WTC11 (cell line): ENCODE measurements at regions not wholly inside any gene's neighbourhood (a gene's known extent, or its start where the extent isn't known, plus 50 kb on each side); places are given as distances from the start of the nearest gene placed in this dataset.

Source experiments
- ATAC-seq: fragments of 200-7000 bp; cut with Tn5 transposase; 2 replicates; pipeline ENCODE4 v1.10.0; 2021; ENCODE audit warnings: mild to moderate bottlenecking, moderate library complexity
- CTCF ChIA-PET: fragments of 300-600 bp; sonication (Branson Sonifier 250); formaldehyde crosslinking; loops from one replicate; lab custom pipeline; 2021; ENCODE audit warnings: antibody characterized with exemption; lab: Charles Lee
- POLR2A ChIA-PET: fragments of 350-600 bp; sonication (Branson Sonifier 250); formaldehyde crosslinking; loops from one replicate; lab custom pipeline; 2021; ENCODE audit warnings: antibody characterized with exemption; lab: Charles Lee
- DNase-seq: peaks from one replicate; pipeline ENCODE4 v3.0.0; 2021; ENCODE audit warnings: low spot score
- H3K27ac Mint-ChIP-seq: 2 replicates; pipeline ENCODE4 v1.8.0; 2021; ENCODE audit warnings: mixed read lengths
- H3K27me3 Mint-ChIP-seq: 2 replicates; pipeline ENCODE4 v1.8.0; 2021; ENCODE audit warnings: low read depth, mild to moderate bottlenecking, moderate library complexity, mixed read lengths
- H3K36me3 Mint-ChIP-seq: 2 replicates; pipeline ENCODE4 v1.8.0; 2021; ENCODE audit warnings: mixed read lengths
- H3K4me1 Mint-ChIP-seq: 2 replicates; pipeline ENCODE4 v1.8.0; 2022; ENCODE audit warnings: mixed read lengths
- H3K4me3 Mint-ChIP-seq: 2 replicates; pipeline ENCODE4 v1.8.0; 2021; ENCODE audit warnings: mild to moderate bottlenecking, moderate library complexity, mixed read lengths
- H3K9me3 Mint-ChIP-seq: 2 replicates; pipeline ENCODE4 v1.8.0; 2021; ENCODE audit warnings: mixed read lengths
- ATF1 ChIP-seq: sonication (generic); formaldehyde crosslinking; IDR thresholded peaks from 2 replicates; pipeline ENCODE4 v1.8.1; 2023; ENCODE audit warnings: mild to moderate bottlenecking, moderate library complexity, missing genetic modification reagents
- CREB1 ChIP-seq: sonication (generic); formaldehyde crosslinking; IDR thresholded peaks from 2 replicates; pipeline ENCODE4 v1.8.0; 2023; ENCODE audit warnings: mild to moderate bottlenecking, missing genetic modification reagents
- FOXJ3 ChIP-seq: sonication (generic); formaldehyde crosslinking; IDR thresholded peaks from 2 replicates; pipeline ENCODE4 v1.9.0; 2021; ENCODE audit warnings: missing genetic modification reagents, mild to moderate bottlenecking, borderline replicate concordance
- GRHL2 ChIP-seq: fragments of 250-450 bp; sonication (Bioruptor Pico); IDR thresholded peaks from 2 replicates; pipeline ENCODE4 v1.8.0; 2022; ENCODE audit warnings: mild to moderate bottlenecking, moderate library complexity; ENCODE audit not compliant: insufficient replicate concordance, severe bottlenecking
- HMGA2 ChIP-seq: fragments of 250-450 bp; sonication (Bioruptor Pico); IDR thresholded peaks from 2 replicates; pipeline ENCODE4 v1.4.0; 2021; ENCODE audit warnings: mild to moderate bottlenecking, moderate library complexity
- NFYB ChIP-seq: sonication (generic); formaldehyde crosslinking; conservative IDR thresholded peaks from 2 replicates; pipeline ENCODE4 v1.8.0; 2022; ENCODE audit warnings: low read depth, missing genetic modification reagents
- OVOL2 ChIP-seq: fragments of 250-450 bp; sonication (Bioruptor Pico); IDR thresholded peaks from 2 replicates; pipeline ENCODE4 v1.9.0; 2021; ENCODE audit warnings: mild to moderate bottlenecking, borderline replicate concordance
- RORB ChIP-seq: fragments of 250-450 bp; sonication (Bioruptor Pico); IDR thresholded peaks from 2 replicates; pipeline ENCODE4 v1.9.0; 2021; ENCODE audit warnings: mild to moderate bottlenecking
- TF ChIP-seq, protein P1 (sequence below): fragments of 200-600 bp; IDR thresholded peaks from 2 replicates; pipeline ENCODE4 v1.8.0; 2022; ENCODE audit warnings: antibody characterized with exemption
- TF ChIP-seq, protein P2 (sequence below): sonication (generic); formaldehyde crosslinking; IDR thresholded peaks from 2 replicates; pipeline ENCODE4 v1.8.0; 2022; ENCODE audit warnings: mild to moderate bottlenecking, missing genetic modification reagents
- TF ChIP-seq, protein P3 (sequence below): fragments of 250-450 bp; sonication (Bioruptor Pico); IDR thresholded peaks from 2 replicates; pipeline ENCODE4 v1.9.0; 2021; ENCODE audit warnings: mild to moderate bottlenecking, borderline replicate concordance

GRCh38 chr4:83723609-83724008 is 187.7 kb downstream of the GPAT3 start:
- POLR2A ChIA-PET, result no interaction called here
- no peaks in the 10 kb centered on the region for H3K27me3 Mint-ChIP-seq
- H3K27ac Mint-ChIP-seq, result no peak overlapping the region
- DNase-seq, result no peak
- peaks cover 13% of the 10 kb centered on the region for H3K4me1 Mint-ChIP-seq
- TF ChIP-seq OVOL2 (CRISPR knock-in tag), result no peak
- TF ChIP-seq, protein P1, sequence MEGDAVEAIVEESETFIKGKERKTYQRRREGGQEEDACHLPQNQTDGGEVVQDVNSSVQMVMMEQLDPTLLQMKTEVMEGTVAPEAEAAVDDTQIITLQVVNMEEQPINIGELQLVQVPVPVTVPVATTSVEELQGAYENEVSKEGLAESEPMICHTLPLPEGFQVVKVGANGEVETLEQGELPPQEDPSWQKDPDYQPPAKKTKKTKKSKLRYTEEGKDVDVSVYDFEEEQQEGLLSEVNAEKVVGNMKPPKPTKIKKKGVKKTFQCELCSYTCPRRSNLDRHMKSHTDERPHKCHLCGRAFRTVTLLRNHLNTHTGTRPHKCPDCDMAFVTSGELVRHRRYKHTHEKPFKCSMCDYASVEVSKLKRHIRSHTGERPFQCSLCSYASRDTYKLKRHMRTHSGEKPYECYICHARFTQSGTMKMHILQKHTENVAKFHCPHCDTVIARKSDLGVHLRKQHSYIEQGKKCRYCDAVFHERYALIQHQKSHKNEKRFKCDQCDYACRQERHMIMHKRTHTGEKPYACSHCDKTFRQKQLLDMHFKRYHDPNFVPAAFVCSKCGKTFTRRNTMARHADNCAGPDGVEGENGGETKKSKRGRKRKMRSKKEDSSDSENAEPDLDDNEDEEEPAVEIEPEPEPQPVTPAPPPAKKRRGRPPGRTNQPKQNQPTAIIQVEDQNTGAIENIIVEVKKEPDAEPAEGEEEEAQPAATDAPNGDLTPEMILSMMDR, result no peak
- TF ChIP-seq, all 79 proteins: peak for 0
- H3K36me3 Mint-ChIP-seq, result no peaks in the 10 kb centered on the region
- no peak for ATAC-seq
- no peaks in the 10 kb centered on the region for H3K9me3 Mint-ChIP-seq
- no peak overlapping the region for H3K4me3 Mint-ChIP-seq
- CTCF ChIA-PET, result no interaction called here

GRCh38 chr4:83722730-83723269 is 186.9 kb downstream of the GPAT3 start:
- no peak overlapping the region for H3K27ac Mint-ChIP-seq
- no peak for TF ChIP-seq HMGA2 (CRISPR knock-in tag)
- no peak for TF ChIP-seq NFYB (CRISPR knock-in tag)
- TF ChIP-seq ATF1 (CRISPR knock-in tag), result no peak
- TF ChIP-seq CREB1 (CRISPR knock-in tag), result no peak
- TF ChIP-seq GRHL2 (CRISPR knock-in tag), result no peak
- TF ChIP-seq, all 79 proteins: peak for 0

GRCh38 chr4:83716874-83717273 is 181.0 kb downstream of the GPAT3 start:
- no peaks in the 10 kb centered on the region for H3K27me3 Mint-ChIP-seq
- H3K36me3 Mint-ChIP-seq, result no peaks in the 10 kb centered on the region
- no peak overlapping the region for H3K27ac Mint-ChIP-seq
- TF ChIP-seq, protein P2, sequence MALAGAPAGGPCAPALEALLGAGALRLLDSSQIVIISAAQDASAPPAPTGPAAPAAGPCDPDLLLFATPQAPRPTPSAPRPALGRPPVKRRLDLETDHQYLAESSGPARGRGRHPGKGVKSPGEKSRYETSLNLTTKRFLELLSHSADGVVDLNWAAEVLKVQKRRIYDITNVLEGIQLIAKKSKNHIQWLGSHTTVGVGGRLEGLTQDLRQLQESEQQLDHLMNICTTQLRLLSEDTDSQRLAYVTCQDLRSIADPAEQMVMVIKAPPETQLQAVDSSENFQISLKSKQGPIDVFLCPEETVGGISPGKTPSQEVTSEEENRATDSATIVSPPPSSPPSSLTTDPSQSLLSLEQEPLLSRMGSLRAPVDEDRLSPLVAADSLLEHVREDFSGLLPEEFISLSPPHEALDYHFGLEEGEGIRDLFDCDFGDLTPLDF (CRISPR knock-in tag), result no peak
- TF ChIP-seq FOXJ3 (CRISPR knock-in tag), result no peak
- TF ChIP-seq HMGA2 (CRISPR knock-in tag), result no peak
- TF ChIP-seq, protein P3, sequence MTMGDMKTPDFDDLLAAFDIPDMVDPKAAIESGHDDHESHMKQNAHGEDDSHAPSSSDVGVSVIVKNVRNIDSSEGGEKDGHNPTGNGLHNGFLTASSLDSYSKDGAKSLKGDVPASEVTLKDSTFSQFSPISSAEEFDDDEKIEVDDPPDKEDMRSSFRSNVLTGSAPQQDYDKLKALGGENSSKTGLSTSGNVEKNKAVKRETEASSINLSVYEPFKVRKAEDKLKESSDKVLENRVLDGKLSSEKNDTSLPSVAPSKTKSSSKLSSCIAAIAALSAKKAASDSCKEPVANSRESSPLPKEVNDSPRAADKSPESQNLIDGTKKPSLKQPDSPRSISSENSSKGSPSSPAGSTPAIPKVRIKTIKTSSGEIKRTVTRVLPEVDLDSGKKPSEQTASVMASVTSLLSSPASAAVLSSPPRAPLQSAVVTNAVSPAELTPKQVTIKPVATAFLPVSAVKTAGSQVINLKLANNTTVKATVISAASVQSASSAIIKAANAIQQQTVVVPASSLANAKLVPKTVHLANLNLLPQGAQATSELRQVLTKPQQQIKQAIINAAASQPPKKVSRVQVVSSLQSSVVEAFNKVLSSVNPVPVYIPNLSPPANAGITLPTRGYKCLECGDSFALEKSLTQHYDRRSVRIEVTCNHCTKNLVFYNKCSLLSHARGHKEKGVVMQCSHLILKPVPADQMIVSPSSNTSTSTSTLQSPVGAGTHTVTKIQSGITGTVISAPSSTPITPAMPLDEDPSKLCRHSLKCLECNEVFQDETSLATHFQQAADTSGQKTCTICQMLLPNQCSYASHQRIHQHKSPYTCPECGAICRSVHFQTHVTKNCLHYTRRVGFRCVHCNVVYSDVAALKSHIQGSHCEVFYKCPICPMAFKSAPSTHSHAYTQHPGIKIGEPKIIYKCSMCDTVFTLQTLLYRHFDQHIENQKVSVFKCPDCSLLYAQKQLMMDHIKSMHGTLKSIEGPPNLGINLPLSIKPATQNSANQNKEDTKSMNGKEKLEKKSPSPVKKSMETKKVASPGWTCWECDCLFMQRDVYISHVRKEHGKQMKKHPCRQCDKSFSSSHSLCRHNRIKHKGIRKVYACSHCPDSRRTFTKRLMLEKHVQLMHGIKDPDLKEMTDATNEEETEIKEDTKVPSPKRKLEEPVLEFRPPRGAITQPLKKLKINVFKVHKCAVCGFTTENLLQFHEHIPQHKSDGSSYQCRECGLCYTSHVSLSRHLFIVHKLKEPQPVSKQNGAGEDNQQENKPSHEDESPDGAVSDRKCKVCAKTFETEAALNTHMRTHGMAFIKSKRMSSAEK, result no peak
- no peak for DNase-seq
- no peak for ATAC-seq
- POLR2A ChIA-PET, result interaction anchor here (0.6 kb wide), 1 partner anchor 466 kb away, joined by 8 read pairs; no protein-coding TSS in a partner anchor
- CTCF ChIA-PET, result no interaction called here
- H3K9me3 Mint-ChIP-seq, result no peaks in the 10 kb centered on the region
- peaks cover 13% of the 10 kb centered on the region for H3K4me1 Mint-ChIP-seq
- no peak overlapping the region for H3K4me3 Mint-ChIP-seq

More at GRCh38 chr4:83722730-83723269, 186.9 kb downstream of the GPAT3 start:
- H3K4me1 Mint-ChIP-seq, result peaks cover 13% of the 10 kb centered on the region
- no peaks in the 10 kb centered on the region for H3K36me3 Mint-ChIP-seq
- H3K4me3 Mint-ChIP-seq, result no peak overlapping the region
- ChIA-PET POLR2A (no interaction called here), CTCF (no interaction called here)
- no peak for ATAC-seq
- no peak for DNase-seq
- H3K9me3 Mint-ChIP-seq, result no peaks in the 10 kb centered on the region
- H3K27me3 Mint-ChIP-seq, result no peaks in the 10 kb centered on the region

DNA sequence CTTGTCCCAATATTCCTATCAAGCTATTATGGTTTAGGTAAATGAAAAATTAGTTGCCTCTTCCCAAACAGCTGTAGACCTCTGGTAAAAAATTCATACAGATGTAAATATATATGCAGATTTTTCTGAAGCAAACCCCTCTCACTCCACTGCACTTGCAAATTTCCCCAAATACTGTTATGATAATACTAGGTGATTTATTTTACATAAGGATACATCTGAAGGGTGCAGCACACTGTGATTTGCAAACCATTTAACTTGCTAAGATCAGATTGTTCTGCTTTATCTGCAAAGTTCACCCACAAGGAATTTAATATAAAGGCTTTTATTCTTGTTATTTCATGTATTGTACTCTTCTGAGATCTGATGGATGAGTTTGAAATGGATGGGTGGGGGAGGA is 177.0 kb downstream of the GPAT3 start:
- Mint-ChIP-seq H3K4me3 (no peak overlapping the region), H3K27ac (no peak overlapping the region), H3K4me1 (peaks cover 30% of the 10 kb centered on the region), H3K9me3 (no peaks in the 10 kb centered on the region), H3K36me3 (no peaks in the 10 kb centered on the region), H3K27me3 (no peaks in the 10 kb centered on the region)
- ChIA-PET CTCF (no interaction called here), POLR2A (no interaction called here)
- ATAC-seq (no peak), DNase-seq (no peak)
- no peak for TF ChIP-seq RORB (CRISPR knock-in tag)
